ENCODE measurements at regions not wholly inside any gene's neighbourhood (a gene's known extent, or its start where the extent isn't known, plus 50 kb on each side); places are given as distances from the start of the nearest gene placed in this dataset.

- TF ChIP-seq INSM2 (tag by site-specific recombination; IDR thresholded peaks at IDR 0.05) (no peak), GLIS1 (tag by site-specific recombination; IDR thresholded peaks at IDR 0.05) (no peak), HIC1 (tag by site-specific recombination; IDR thresholded peaks at IDR 0.05) (no peak), GLIS2 (tag by site-specific recombination; IDR thresholded peaks at IDR 0.05) (no peak), ZSCAN30 (tag by site-specific recombination; IDR thresholded peaks at IDR 0.05) (no peak), YY2 (tag by site-specific recombination; IDR thresholded peaks at IDR 0.05) (no peak), PRDM10 (tag by site-specific recombination; IDR thresholded peaks at IDR 0.05) (no peak), SCRT1 (tag by site-specific recombination; IDR thresholded peaks at IDR 0.05; ENCODE audit: borderline replicate concordance) (no peak), BCL6B (tag by site-specific recombination; IDR thresholded peaks at IDR 0.05) (no peak), CTCF (tag by site-specific recombination; IDR thresholded peaks at IDR 0.05) (peak; percentile 29; the same call in 1 of the 2 replicates)
These were observed 125.2 kb upstream of the PTBP2 start (continued) for GRCh38 chr1:96596226-96596922.

- Histone ChIP-seq H3K36me3 (ENCODE audit: control insufficient read depth in 2 of 2, insufficient read depth in 1 of 2, low read length in 2 of 2) (no peaks in the 10 kb centered on the region), H3K4me1 (ENCODE audit: control insufficient read depth, insufficient read depth, low read length) (no peaks in the 10 kb centered on the region), H3K9me3 (ENCODE audit: control insufficient read depth, insufficient read depth, low read depth, low read length) (no peaks in the 10 kb centered on the region), H3K4me3 (ENCODE audit: low read depth, low read length) (no peak overlapping the region), H3K27ac (ENCODE audit: extremely low read depth, low read depth, low read length) (no peak overlapping the region)
- no peak for TF ChIP-seq PRDM2 (tag by site-specific recombination; IDR thresholded peaks at IDR 0.05; ENCODE audit: borderline replicate concordance)
- no peak for TF ChIP-seq HOXA7 (CRISPR knock-in tag; IDR thresholded peaks at IDR 0.05; ENCODE audit: borderline replicate concordance)
- CTCF ChIA-PET: interaction anchor here (1.8 to 3.3 kb wide), 2 partner anchors 9 to 12 kb away, joined by 7 to 17 read pairs; no protein-coding TSS in a partner anchor
- POLR2A ChIA-PET: no interaction called here
These were observed 124.4 kb upstream of the PTBP2 start for GRCh38 chr1:96597218-96597617.

Measured in HEK293 (cell line).